ENCODE measurements at regions not wholly inside any gene's neighbourhood (a gene's known extent, or its start where the extent isn't known, plus 50 kb on each side); places are given as distances from the start of the nearest gene placed in this dataset.
"Not testable (repeated sequence)": the region's sequence is repeated elsewhere in the genome, so short reads cannot be mapped to it uniquely, and the experiment has no call there.

DNA sequence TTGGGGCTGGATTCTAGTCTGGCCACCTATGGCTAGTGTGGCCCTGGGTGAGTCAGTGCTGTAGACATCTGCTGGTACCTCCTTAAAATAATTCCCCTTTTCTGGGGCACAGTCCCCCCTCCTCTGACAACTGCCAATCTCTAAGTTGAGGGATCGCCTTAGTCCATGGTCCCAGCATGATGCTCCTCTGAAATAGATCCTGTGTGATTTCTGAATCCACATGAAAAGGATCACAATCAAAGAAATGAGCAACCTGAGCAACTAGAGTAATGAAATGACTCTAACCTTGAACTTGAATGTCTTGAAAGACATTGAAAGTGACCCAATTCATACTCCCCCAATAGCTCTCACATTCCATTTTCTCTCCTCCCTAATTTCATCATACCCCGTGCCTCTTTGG lies 332.5 kb downstream of the VRK1 start:
- Histone ChIP-seq H3K79me2 (ENCODE audit: insufficient read depth, low read length) (no peaks in the 10 kb centered on the region), H3K4me3 (replicated peaks in 1 of 3; ENCODE audit: insufficient read depth in 1 of 3, low read depth in 2 of 3, low read length in 3 of 3) (no peak overlapping the region), H3K4me2 (ENCODE audit: low read depth, low read length) (no peak overlapping the region), H3K4me1 (ENCODE audit: insufficient read depth, low read length) (no peaks in the 10 kb centered on the region), H3K27me3 (ENCODE audit: control insufficient read depth in 1 of 2, insufficient read depth in 2 of 2, low read length in 2 of 2) (no peaks in the 10 kb centered on the region), H3K27ac (ENCODE audit: extremely low read length, insufficient read depth, low read length) (no peak overlapping the region), H2AFZ (ENCODE audit: low read length) (no peak overlapping the region), H3K9me3 (ENCODE audit: low read length) (peaks cover 5% of the 10 kb centered on the region; the same call in 1 of the 2 replicates), H4K20me1 (ENCODE audit: insufficient read depth, low read length) (no peaks in the 10 kb centered on the region), H3K9ac (ENCODE audit: insufficient read depth, low read depth, low read length) (no peak overlapping the region), H3K36me3 (replicated peaks in 1 of 2; ENCODE audit: control insufficient read depth in 1 of 2, insufficient read depth in 2 of 2, low read length in 2 of 2) (no peaks in the 10 kb centered on the region)
- intact Hi-C loops (cut with micrococcal nuclease; ENCODE audit: unreplicated experiment): no loop called here
- ChIA-PET CTCF (ENCODE audit: low intra/inter-chr PET ratio, low total read pairs) (no interaction called here), POLR2A (no interaction called here)
- DNase-seq (ENCODE audit: low spot score): no peak
- TF ChIP-seq TRAFD1 (CRISPR knock-in tag; IDR thresholded peaks at IDR 0.05; ENCODE audit: borderline replicate concordance) (no peak), NFYB (CRISPR knock-in tag; IDR thresholded peaks at IDR 0.05) (no peak), ZKSCAN1 (IDR thresholded peaks at IDR 0.05; ENCODE audit: low read length) (no peak), PHF21A (CRISPR knock-in tag; IDR thresholded peaks at IDR 0.05) (no peak)
- TF ChIP-seq, protein P1, sequence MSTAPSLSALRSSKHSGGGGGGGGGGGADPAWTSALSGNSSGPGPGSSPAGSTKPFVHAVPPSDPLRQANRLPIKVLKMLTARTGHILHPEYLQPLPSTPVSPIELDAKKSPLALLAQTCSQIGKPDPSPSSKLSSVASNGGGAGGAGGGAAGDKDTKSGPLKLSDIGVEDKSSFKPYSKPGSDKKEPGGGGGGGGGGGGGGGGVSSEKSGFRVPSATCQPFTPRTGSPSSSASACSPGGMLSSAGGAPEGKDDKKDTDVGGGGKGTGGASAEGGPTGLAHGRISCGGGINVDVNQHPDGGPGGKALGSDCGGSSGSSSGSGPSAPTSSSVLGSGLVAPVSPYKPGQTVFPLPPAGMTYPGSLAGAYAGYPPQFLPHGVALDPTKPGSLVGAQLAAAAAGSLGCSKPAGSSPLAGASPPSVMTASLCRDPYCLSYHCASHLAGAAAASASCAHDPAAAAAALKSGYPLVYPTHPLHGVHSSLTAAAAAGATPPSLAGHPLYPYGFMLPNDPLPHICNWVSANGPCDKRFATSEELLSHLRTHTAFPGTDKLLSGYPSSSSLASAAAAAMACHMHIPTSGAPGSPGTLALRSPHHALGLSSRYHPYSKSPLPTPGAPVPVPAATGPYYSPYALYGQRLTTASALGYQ (CRISPR knock-in tag; IDR thresholded peaks at IDR 0.05): no peak
- FAIRE-seq: no peak
- WGBS (ENCODE audit: low lambda C conversion rate): 44% methylated on average over 2 of the region's 2 CpGs
- in situ Hi-C loops (cut with HindIII; ENCODE audit: extremely low pct_ligation_motif_present, low pct_unique_long_range_greater_than_20kb): no loop called here
- ATAC-seq: no peak
- no TSS peak for BruUV-seq (replicated peaks)

DNA sequence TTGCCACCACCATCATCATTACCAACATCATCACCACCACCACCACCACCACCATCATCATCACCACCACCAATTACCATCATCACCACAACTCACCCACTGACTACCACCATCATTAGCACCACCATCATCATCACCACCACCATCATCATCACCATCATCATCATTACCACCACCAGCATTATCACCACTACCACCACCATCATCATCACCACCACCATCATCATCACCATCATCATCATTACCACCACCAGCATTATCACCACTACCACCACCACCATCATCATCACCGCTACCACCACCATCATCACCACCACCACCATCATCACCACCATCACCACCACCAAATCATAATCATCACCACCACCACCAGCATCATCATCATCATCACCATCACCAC lies 338.7 kb downstream of the VRK1 start:
- H3K4me1 ChIP-seq (ENCODE audit: insufficient read depth, low read length); BruUV-seq (replicated peaks); H3K9ac ChIP-seq (ENCODE audit: insufficient read depth, low read depth, low read length); ATAC-seq; FAIRE-seq; H3K4me2 ChIP-seq (ENCODE audit: low read depth, low read length); H3K36me3 ChIP-seq (replicated peaks in 1 of 2; ENCODE audit: control insufficient read depth in 1 of 2, insufficient read depth in 2 of 2, low read length in 2 of 2); H3K4me3 ChIP-seq (replicated peaks in 1 of 3; ENCODE audit: insufficient read depth in 1 of 3, low read depth in 2 of 3, low read length in 3 of 3); DNase-seq (ENCODE audit: low spot score); H3K27me3 ChIP-seq (ENCODE audit: control insufficient read depth in 1 of 2, insufficient read depth in 2 of 2, low read length in 2 of 2); intact Hi-C loops (cut with micrococcal nuclease; ENCODE audit: unreplicated experiment); in situ Hi-C loops (cut with HindIII; ENCODE audit: extremely low pct_ligation_motif_present, low pct_unique_long_range_greater_than_20kb); H2AFZ ChIP-seq (ENCODE audit: low read length); H4K20me1 ChIP-seq (ENCODE audit: insufficient read depth, low read length); POLR2A ChIA-PET; H3K79me2 ChIP-seq (ENCODE audit: insufficient read depth, low read length); H3K27ac ChIP-seq (ENCODE audit: extremely low read length, insufficient read depth, low read length); CTCF ChIA-PET (ENCODE audit: low intra/inter-chr PET ratio, low total read pairs); TF ChIP-seq CREB1 (CRISPR knock-in tag; IDR thresholded peaks at IDR 0.05): not testable (repeated sequence)
- WGBS (ENCODE audit: low lambda C conversion rate): 3% methylated on average over 1 of the region's 1 CpG
- TF ChIP-seq CREB1 (IDR thresholded peaks at IDR 0.05): peak; percentile 92
- H3K9me3 ChIP-seq (ENCODE audit: low read length): peaks cover 10% of the 10 kb centered on the region; the same call in 1 of the 2 replicates

All from HepG2 (cell line).